ENCODE measurements at regions not wholly inside any gene's neighbourhood (a gene's known extent, or its start where the extent isn't known, plus 50 kb on each side); places are given as distances from the start of the nearest gene placed in this dataset.

DNA sequence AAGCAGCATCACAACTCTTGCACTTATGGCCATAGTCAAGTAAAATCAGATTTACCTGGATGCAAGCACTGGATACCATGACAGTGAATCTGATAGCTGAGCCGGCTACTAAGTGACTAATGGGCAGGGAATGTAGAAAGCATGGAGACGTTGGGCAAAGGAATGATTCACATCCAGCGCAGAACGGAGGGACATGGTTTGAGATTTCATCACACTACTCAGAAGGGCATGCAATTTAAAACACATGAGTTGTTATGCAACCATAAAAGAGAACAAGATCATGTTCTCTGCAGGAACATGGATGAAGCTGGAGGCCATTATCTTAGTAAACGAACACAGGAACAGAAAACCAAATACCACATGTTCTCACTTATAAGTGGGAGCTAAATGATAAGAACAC is 169.1 kb upstream of the PIK3R1 start (continued):
- TF ChIP-seq CBX3 (IDR thresholded peaks at IDR 0.05; ENCODE audit: low read depth) = peak; percentile 47; the same call in 1 of the 2 replicates

DNA sequence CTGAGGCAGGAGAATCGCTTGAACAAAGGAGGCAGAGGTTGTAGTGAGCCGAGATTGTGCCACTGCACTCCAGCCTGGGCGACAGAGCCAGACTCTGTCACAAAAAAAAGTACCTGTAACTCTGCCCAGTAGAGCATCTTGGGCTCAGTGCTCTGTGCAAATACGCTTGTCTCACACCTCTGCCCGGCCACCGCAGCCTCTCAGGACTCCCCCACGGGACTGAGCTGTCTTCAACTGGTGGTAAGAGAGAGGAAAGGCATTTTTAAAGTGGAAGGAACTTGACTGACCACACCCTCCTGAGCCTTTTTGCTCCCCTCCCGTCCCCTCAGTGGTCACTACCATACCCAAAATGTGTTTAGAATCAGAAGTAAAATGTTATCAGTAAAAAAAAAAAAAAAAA is 174.3 kb upstream of the PIK3R1 start:
- Histone ChIP-seq H3K79me2 (ENCODE audit: insufficient read depth, low read length) (no peaks in the 10 kb centered on the region), H3K27ac (ENCODE audit: low read depth, low read length) (no peak overlapping the region), H3K36me3 (ENCODE audit: control insufficient read depth in 1 of 2, insufficient read depth in 2 of 2, low read length in 2 of 2) (no peaks in the 10 kb centered on the region), H3K4me2 (ENCODE audit: low read length) (no peak overlapping the region), H3K27me3 (ENCODE audit: insufficient read depth, low read length) (no peaks in the 10 kb centered on the region; the same call in 1 of the 2 replicates), H3K4me3 (replicated peaks in 1 of 2; ENCODE audit: low read depth in 1 of 2, low read length in 2 of 2) (no peak overlapping the region), H3K9me3 (ENCODE audit: control insufficient read depth in 1 of 2, insufficient read depth in 1 of 2, low read depth in 1 of 2, low read length in 2 of 2) (no peaks in the 10 kb centered on the region), H3K4me1 (ENCODE audit: control insufficient read depth in 1 of 2, insufficient read depth in 2 of 2, low read length in 2 of 2) (peaks cover 0 to 2% of the 10 kb centered on the region in 2 experiments; a peak in 1 of 4 replicates), H4K20me1 (ENCODE audit: insufficient read depth) (no peaks in the 10 kb centered on the region), H3K9me2 (ENCODE audit: insufficient read depth) (no peaks in the 10 kb centered on the region), H3K9ac (ENCODE audit: low read length) (no peak overlapping the region), H2AFZ (ENCODE audit: low read depth, low read length, poor library complexity, severe bottlenecking) (no peak overlapping the region)
- intact Hi-C loops (cut with micrococcal nuclease) = no loop called here
- ChIA-PET CTCF (no interaction called here), POLR2A (no interaction called here), RAD21 (ENCODE audit: low non-redundant PET in 1 of 2, low total read pairs in 2 of 2, uncharacterized antibody in 2 of 2, unreplicated experiment in 2 of 2) (no interaction called here)
- no peak for DNase-seq (ENCODE audit: low read depth, low spot score)
- no peak for ATAC-seq
- no TSS peak for BruUV-seq (replicated peaks)
- TF ChIP-seq TCF7L2 (IDR thresholded peaks at IDR 0.05; ENCODE audit: borderline replicate concordance, extremely low read depth, insufficient read depth, insufficient read length) = no peak

DNA sequence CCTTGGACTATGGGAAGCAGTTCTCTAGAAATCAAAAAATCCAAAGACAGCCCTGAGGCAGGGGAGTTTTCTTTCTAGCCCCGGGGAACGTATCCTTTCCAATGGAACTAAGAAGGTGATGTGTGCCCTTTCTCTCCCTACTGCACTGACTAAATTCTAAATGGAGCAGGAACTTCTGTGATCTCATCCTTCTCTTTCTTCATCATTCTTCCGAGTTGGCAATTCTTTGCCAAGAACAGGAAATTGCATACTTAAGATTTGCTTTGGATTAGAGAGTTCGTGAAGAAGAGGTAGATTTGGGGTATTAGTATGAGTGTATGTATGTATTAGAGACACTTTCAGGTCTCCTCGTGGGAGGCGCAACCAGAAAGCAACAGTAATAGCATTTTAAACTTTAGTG is 178.0 kb upstream of the PIK3R1 start:
- RAD21 ChIA-PET (ENCODE audit: low non-redundant PET in 1 of 2, low total read pairs in 2 of 2, uncharacterized antibody in 2 of 2, unreplicated experiment in 2 of 2) = no interaction called here
- no peak overlapping the region for H3K27ac ChIP-seq (ENCODE audit: low read depth, low read length)
- no peaks in the 10 kb centered on the region for H3K9me2 ChIP-seq (ENCODE audit: insufficient read depth)
- H3K9me3 ChIP-seq (ENCODE audit: control insufficient read depth in 1 of 2, insufficient read depth in 1 of 2, low read depth in 1 of 2, low read length in 2 of 2) = no peaks in the 10 kb centered on the region
- no peak overlapping the region for H2AFZ ChIP-seq (ENCODE audit: low read depth, low read length, poor library complexity, severe bottlenecking)
- no peaks in the 10 kb centered on the region for H3K36me3 ChIP-seq (ENCODE audit: control insufficient read depth in 1 of 2, insufficient read depth in 2 of 2, low read length in 2 of 2)
- TF ChIP-seq, protein P1, sequence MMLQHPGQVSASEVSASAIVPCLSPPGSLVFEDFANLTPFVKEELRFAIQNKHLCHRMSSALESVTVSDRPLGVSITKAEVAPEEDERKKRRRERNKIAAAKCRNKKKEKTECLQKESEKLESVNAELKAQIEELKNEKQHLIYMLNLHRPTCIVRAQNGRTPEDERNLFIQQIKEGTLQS (IDR thresholded peaks at IDR 0.05) = no peak
- POLR2A ChIA-PET = no interaction called here
- H3K4me2 ChIP-seq (ENCODE audit: low read length) = no peak overlapping the region
- H3K9ac ChIP-seq (ENCODE audit: low read length) = no peak overlapping the region
- H4K20me1 ChIP-seq (ENCODE audit: insufficient read depth) = no peaks in the 10 kb centered on the region
- CTCF ChIA-PET = no interaction called here
- no peak overlapping the region for H3K4me3 ChIP-seq (replicated peaks in 1 of 2; ENCODE audit: low read depth in 1 of 2, low read length in 2 of 2)
- ATAC-seq (no peak), DNase-seq (ENCODE audit: low read depth, low spot score) (no peak)
- H3K79me2 ChIP-seq (ENCODE audit: insufficient read depth, low read length) = no peaks in the 10 kb centered on the region
- no TSS peak for BruUV-seq (replicated peaks)
- no peaks in the 10 kb centered on the region; the same call in 1 of the 2 replicates for H3K27me3 ChIP-seq (ENCODE audit: insufficient read depth, low read length)
- H3K4me1 ChIP-seq (ENCODE audit: control insufficient read depth in 1 of 2, insufficient read depth in 2 of 2, low read length in 2 of 2) = no peaks in the 10 kb centered on the region
- intact Hi-C loops (cut with micrococcal nuclease) = no loop called here
